ACC112 (cell line): ENCODE measurements at regions not wholly inside any gene's neighbourhood (a gene's known extent, or its start where the extent isn't known, plus 50 kb on each side); places are given as distances from the start of the nearest gene placed in this dataset.

Experiments
- H2AFZ ChIP-seq: fragments of 200-600 bp; sonication (generic); one replicate; pipeline ENCODE4 v1.6.0; 2017; ENCODE audit warnings: antibody characterized with exemption, low read length; ENCODE audit not compliant: unreplicated experiment
- H3K27ac ChIP-seq: fragments of 200-600 bp; sonication (generic); 2 replicates; pipeline ENCODE4 v1.5.1; 2014; ENCODE audit warnings: low read depth, mild to moderate bottlenecking, antibody characterized with exemption, low read length, moderate library complexity
- H3K27me3 ChIP-seq: fragments of 200-600 bp; sonication (generic); 2 replicates; pipeline ENCODE4 v1.6.1; 2014; ENCODE audit warnings: mild to moderate bottlenecking, antibody characterized with exemption, low read length, moderate library complexity, mixed read lengths; ENCODE audit not compliant: insufficient read depth
- H3K36me3 ChIP-seq: fragments of 200-600 bp; sonication (generic); 2 replicates; pipeline ENCODE4 v1.6.1; 2016; ENCODE audit warnings: mild to moderate bottlenecking, antibody characterized with exemption, low read length, moderate library complexity, mixed read lengths; ENCODE audit not compliant: insufficient read depth
- H3K4me1 ChIP-seq: fragments of 200-600 bp; sonication (generic); one replicate; pipeline ENCODE4 v1.6.1; 2016; ENCODE audit warnings: low read length, mixed read lengths; ENCODE audit not compliant: insufficient read depth, unreplicated experiment, control insufficient read depth
- H3K4me3 ChIP-seq: fragments of 200-600 bp; sonication (generic); 2 replicates; pipeline ENCODE4 v1.5.1; 2014; ENCODE audit warnings: mild to moderate bottlenecking, low read depth, low read length
- H3K79me2 ChIP-seq: fragments of 200-600 bp; sonication (generic); one replicate; pipeline ENCODE4 v1.6.0; 2016; ENCODE audit warnings: low read length; ENCODE audit not compliant: control insufficient read depth, unreplicated experiment, insufficient read depth

DNA sequence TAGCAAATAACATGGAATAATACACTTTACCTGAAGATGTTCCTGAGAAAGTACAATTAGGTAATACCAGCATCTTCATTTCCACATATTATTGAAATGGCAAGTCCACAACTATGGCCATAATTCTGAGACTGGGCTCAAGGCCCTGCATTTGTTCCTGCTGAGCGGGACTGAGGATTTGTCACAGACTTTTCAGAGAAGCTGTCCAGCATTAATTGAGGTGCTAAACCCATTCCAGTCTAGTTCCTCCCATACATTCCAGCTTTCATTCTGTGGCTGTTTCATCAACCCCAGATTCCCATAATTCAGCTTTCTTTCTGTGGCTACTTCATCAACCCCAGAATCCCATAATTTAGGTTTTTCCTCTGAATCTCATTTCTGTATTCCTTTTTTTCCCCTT lies 293.4 kb upstream of the GBE1 start:
- no peaks in the 10 kb centered on the region for H3K36me3 ChIP-seq
- H3K27ac ChIP-seq, result no peak overlapping the region
- no peak overlapping the region for H2AFZ ChIP-seq
- no peaks in the 10 kb centered on the region for H3K79me2 ChIP-seq
- no peaks in the 10 kb centered on the region for H3K27me3 ChIP-seq
- H3K4me3 ChIP-seq, result no peak overlapping the region
- H3K4me1 ChIP-seq, result peaks cover 5% of the 10 kb centered on the region

DNA sequence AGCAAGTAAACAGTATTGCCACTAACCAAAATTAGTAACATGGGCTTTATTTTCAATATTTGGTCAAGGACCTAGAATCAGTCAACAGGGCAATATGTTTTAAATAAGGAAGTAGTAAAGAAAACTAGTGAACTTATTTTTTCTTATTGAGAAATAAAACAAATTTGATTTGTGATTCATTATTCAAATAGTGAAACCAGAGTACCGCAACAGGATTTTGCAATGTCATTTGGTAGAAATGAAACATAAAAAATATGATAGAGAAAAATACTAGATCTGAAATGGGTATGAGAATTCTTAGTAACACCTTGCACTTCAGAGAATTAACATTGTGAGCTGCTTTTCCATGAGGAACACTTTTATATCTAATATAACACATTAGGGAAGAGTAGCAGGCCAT lies 291.8 kb upstream of the GBE1 start:
- H2AFZ ChIP-seq, result no peak overlapping the region
- H3K79me2 ChIP-seq, result no peaks in the 10 kb centered on the region
- H3K4me1 ChIP-seq, result peaks cover 5% of the 10 kb centered on the region
- no peaks in the 10 kb centered on the region for H3K36me3 ChIP-seq
- H3K27ac ChIP-seq, result no peak overlapping the region
- H3K4me3 ChIP-seq, result no peak overlapping the region
- H3K27me3 ChIP-seq, result no peaks in the 10 kb centered on the region

DNA sequence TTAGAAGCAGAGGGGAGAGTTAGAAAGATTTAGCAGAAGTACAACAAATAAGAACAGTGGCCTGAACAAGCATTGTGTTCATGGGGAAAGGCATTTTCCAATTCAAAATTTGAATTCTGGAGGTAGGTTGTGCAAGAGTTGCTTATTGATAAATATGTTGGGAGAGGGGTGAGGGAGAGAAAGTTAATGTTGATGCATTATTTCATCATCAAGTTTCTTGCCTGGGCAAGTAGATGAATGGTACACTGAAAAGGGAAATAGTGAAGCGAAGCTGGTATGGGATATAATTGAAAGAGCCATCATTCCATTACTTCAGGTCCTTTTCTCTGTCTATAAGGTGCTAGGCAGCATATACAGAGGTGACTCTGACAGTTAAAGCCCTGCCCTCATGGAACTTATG lies 288.9 kb upstream of the GBE1 start:
- Histone ChIP-seq H3K36me3 (no peaks in the 10 kb centered on the region), H2AFZ (no peak overlapping the region), H3K4me3 (no peak overlapping the region), H3K4me1 (no peaks in the 10 kb centered on the region), H3K27ac (no peak overlapping the region), H3K79me2 (no peaks in the 10 kb centered on the region), H3K27me3 (no peaks in the 10 kb centered on the region)

DNA sequence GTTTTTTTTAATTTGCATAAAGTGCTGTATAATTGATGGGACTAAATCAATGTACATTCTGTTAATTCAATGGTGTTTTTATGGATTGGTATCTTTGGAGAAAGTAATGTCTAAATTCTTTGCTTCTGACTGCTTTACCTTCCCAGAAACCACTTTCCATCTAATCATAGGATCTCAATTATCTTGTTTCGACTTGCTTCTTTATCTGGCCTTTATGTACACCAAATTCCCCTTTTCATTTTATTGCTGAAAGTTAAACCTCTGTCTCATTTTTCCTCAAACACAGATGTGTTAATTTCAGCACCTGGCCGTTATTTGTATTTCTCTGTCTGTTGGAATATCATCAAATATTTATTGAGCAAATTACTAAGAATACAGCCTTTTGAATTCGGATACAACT lies 287.3 kb upstream of the GBE1 start:
- no peak overlapping the region for H3K27ac ChIP-seq
- H3K79me2 ChIP-seq, result no peaks in the 10 kb centered on the region
- H3K36me3 ChIP-seq, result no peaks in the 10 kb centered on the region

DNA sequence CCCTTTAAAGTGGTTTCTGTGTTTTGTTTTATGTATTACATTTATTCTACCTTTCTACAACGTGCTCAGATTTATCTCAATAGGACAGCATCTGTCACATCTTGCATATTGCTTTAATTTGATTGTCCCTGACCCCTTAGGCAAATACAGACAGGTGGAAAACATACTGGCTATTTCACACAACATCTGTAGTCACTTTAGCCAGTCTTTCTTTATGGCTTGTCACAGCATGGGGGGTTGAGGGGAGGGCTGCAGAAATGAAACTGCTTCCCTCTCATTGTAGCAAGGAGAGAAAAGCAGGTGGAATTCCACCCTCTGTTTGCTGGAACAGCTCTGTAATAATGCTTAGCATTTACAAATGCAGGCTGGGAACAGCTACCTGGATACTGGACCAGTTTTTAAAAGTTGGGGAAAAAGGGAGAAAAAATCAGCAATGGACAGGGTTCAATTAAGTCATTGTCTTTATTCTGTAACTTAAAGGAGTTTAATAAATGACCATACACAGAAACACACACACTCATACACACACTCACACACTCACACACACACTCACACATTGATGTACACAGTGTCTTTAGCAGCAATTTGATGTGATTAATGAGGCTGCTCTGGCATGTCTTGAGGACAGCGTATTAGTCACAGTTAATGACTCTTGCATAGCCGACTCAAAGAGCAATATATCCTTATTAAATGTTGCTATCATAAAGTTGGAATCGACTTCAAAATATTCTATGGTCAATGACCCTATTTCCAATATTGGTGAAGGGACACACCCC lies 283.7 kb upstream of the GBE1 start:
- no peaks in the 10 kb centered on the region for H3K36me3 ChIP-seq
- H3K27me3 ChIP-seq, result no peaks in the 10 kb centered on the region
- no peaks in the 10 kb centered on the region for H3K4me1 ChIP-seq
- H3K4me3 ChIP-seq, result no peak overlapping the region
- no peak overlapping the region for H2AFZ ChIP-seq
- H3K27ac ChIP-seq, result no peak overlapping the region
- no peaks in the 10 kb centered on the region for H3K79me2 ChIP-seq

More for the DNA sequence above, 287.3 kb upstream of the GBE1 start:
- Histone ChIP-seq H3K27me3 (no peaks in the 10 kb centered on the region), H3K4me1 (no peaks in the 10 kb centered on the region), H3K4me3 (no peak overlapping the region), H2AFZ (no peak overlapping the region)

DNA sequence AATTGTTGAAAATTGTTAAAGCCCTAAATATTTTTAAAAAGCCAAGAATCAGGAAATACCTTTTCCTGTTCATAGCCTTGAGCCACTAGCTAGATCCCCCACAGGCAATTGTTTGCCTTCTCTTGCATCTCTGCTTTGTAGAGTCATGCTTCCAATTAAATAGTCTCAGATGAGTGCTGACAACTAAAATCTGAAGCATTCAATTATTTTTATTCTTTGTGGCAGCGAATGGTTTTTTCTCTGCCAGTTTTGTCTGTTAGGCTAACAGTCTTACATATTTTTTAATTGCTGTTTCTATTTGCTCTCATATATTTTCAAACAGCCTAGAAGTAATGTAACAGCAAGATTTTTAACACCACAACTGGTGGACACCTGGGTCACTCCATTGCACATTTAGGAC lies 277.1 kb upstream of the GBE1 start:
- no peak overlapping the region for H3K27ac ChIP-seq
- no peak overlapping the region for H3K4me3 ChIP-seq
- H3K36me3 ChIP-seq, result no peaks in the 10 kb centered on the region
- H3K27me3 ChIP-seq, result no peaks in the 10 kb centered on the region
- H2AFZ ChIP-seq, result no peak overlapping the region
- H3K79me2 ChIP-seq, result no peaks in the 10 kb centered on the region
- H3K4me1 ChIP-seq, result no peaks in the 10 kb centered on the region

DNA sequence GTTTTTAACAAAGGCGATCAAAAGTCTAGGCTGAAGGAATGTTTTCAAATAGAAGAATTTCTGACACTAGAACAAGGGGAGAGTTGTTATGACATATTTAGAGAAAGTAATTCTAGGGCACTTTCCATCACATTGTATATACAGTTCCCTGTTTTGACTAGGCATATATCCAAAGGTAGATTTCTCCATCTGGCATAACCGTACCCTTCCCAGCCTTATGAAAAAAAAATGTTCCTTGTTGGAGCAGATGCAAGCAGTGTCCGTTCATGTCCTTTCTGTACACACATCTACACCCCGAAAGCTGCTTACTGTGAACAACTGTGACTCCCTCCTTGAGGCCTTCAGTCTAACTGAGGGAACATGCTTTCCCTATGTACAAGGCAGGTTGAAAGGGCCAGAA lies 271.7 kb upstream of the GBE1 start:
- no peaks in the 10 kb centered on the region for H3K27me3 ChIP-seq
- H3K27ac ChIP-seq, result no peak overlapping the region
- no peaks in the 10 kb centered on the region for H3K4me1 ChIP-seq
- H3K4me3 ChIP-seq, result no peak overlapping the region
- H3K79me2 ChIP-seq, result no peaks in the 10 kb centered on the region
- no peak overlapping the region for H2AFZ ChIP-seq
- H3K36me3 ChIP-seq, result no peaks in the 10 kb centered on the region

DNA sequence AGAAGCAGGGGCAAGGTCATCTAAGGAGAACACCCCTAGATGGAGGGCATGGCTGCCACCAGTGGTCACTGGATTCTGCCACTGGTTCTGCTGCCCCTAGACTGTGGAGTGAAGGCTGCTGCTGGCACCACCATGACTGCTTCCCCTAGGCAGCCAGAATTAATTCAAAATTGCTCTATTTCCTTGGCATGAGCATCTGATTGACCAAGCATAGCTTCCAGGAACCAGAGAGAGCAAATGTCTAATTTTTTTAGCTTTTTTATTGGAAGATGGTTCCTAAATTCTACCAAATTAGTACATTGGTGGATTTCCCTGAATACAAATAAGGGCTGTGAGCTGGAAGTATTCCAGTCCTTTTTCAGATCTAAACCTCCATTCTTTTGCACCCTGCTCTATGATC lies 270.2 kb upstream of the GBE1 start:
- H2AFZ ChIP-seq, result no peak overlapping the region
- no peaks in the 10 kb centered on the region for H3K4me1 ChIP-seq
- H3K27ac ChIP-seq, result no peak overlapping the region
- no peaks in the 10 kb centered on the region for H3K36me3 ChIP-seq
- no peaks in the 10 kb centered on the region for H3K27me3 ChIP-seq
- H3K79me2 ChIP-seq, result no peaks in the 10 kb centered on the region
- H3K4me3 ChIP-seq, result no peak overlapping the region

DNA sequence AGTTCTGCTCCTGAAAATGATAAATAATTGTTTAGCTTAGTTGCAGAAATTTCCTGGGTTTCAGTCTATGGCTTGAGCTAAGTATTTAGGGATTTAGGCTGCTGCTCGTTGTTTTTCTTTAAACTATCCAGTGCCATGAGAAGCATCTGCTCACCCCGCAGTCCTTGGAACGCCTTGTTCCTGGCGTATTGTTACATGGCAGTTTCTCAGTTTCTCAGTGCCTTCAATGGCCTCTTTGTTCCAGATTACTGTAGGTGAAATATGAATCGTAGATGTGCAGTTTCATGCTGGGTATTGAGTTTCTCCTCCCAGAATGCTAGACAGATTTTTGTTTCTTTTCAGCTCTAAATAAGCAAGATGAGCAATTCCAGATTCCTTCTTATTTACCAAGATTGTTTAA lies 269.5 kb upstream of the GBE1 start:
- Histone ChIP-seq H3K79me2 (no peaks in the 10 kb centered on the region), H3K4me1 (no peaks in the 10 kb centered on the region), H3K4me3 (no peak overlapping the region), H3K27ac (no peak overlapping the region), H3K36me3 (peaks cover 3% of the 10 kb centered on the region; the same call in 1 of the 2 replicates), H2AFZ (peak overlapping the region; percentile 48), H3K27me3 (no peaks in the 10 kb centered on the region)

DNA sequence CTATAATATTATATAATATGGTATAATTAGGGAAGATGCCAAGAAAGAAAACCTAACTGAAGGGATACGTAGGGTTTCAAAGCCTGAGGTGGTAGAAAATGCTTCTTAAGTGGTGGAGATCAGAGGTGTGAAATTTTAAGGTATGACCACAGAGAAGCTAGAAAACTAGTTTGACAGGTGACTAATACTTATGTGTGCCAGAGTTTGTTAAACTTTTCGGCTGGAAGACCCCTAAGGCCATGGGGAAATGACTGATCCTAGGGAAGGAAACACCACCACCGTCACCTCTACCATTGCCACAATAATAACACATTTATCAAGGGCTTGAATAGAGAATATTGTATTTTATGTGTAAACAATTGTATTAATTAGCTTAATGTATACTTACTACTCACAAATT lies 261.4 kb upstream of the GBE1 start:
- Histone ChIP-seq H3K27ac (no peak overlapping the region), H3K4me1 (peaks cover 6% of the 10 kb centered on the region), H3K79me2 (no peaks in the 10 kb centered on the region), H3K36me3 (peaks cover 3% of the 10 kb centered on the region; the same call in 1 of the 2 replicates), H2AFZ (no peak overlapping the region), H3K4me3 (no peak overlapping the region), H3K27me3 (no peaks in the 10 kb centered on the region)

DNA sequence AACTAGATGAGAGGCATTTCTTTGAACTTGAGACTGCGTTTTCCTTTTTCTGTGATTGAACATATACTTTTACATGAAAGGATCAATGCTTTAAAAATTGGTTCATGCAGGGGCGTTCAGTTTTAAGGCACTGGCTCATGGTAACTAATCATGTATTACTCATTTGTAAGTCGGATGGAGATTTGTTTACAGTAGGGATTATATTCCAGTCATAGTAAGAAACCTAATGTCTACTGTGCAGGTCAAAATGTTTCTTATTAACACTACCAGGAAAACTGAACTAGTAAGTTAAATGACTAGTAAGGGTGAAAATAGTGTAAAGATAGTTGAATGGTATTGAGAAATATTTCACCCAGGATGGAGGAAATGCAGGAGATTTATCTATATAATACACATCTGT lies 258.8 kb upstream of the GBE1 start:
- Histone ChIP-seq H3K27ac (no peak overlapping the region), H3K4me3 (no peak overlapping the region), H2AFZ (no peak overlapping the region), H3K79me2 (no peaks in the 10 kb centered on the region), H3K4me1 (peaks cover 2% of the 10 kb centered on the region), H3K36me3 (no peaks in the 10 kb centered on the region), H3K27me3 (no peaks in the 10 kb centered on the region)
